Prostate gland (tissue), 2 donors: ENCODE measurements at regions not wholly inside any gene's neighbourhood (a gene's known extent, or its start where the extent isn't known, plus 50 kb on each side); places are given as distances from the start of the nearest gene placed in this dataset.

Experiments
- DNase-seq: peaks from one replicate; pipeline ENCODE4 v3.0.0-alpha.2; 2019; ENCODE audit warnings: low spot score
- H3K27ac ChIP-seq, 2 donors: fragments of 200-600 bp; sonication (generic); 2 replicates each; pipeline ENCODE4 v1.5.1; 2017 to 2019
- H3K27me3 ChIP-seq: fragments of 200-600 bp; sonication (generic); replicated peaks from 2 replicates; pipeline ENCODE4 v1.5.1; 2019; ENCODE audit not compliant: insufficient read depth
- H3K36me3 ChIP-seq, 2 donors: fragments of 200-600 bp; sonication (generic); 1 replicate in 1 of 2; 2 replicates in 1 of 2; pipeline versions ENCODE4 v1.5.1 to v1.8.1; 2017 to 2019
- H3K4me1 ChIP-seq: fragments of 200-600 bp; sonication (generic); replicated peaks from 2 replicates; pipeline ENCODE4 v1.5.1; 2019
- H3K4me3 ChIP-seq, 2 donors: fragments of 200-600 bp; sonication (generic); 2 replicates each; pipeline ENCODE4 v1.5.1; 2017 to 2019
- H3K9me3 ChIP-seq: fragments of 200-600 bp; sonication (generic); 2 replicates; pipeline ENCODE4 v1.5.1; 2017
- POLR2A ChIP-seq: fragments of 450-650 bp; IDR thresholded peaks from one replicate; pipeline ENCODE4 v1.6.1; 2016; ENCODE audit warnings: antibody characterized with exemption, mild to moderate bottlenecking
- POLR2AphosphoS5 ChIP-seq: sonication (generic); formaldehyde crosslinking; IDR thresholded peaks from one replicate; pipeline ENCODE4 v1.6.1; 2017; ENCODE audit warnings: antibody characterized with exemption
- WGBS: methylation state at CpG from one replicate; pipeline ENCODE4 v1.1.5; 2018; 5-methylcytosine and 5-hydroxymethylcytosine counted together
- intact Hi-C: fragments of 100-400 bp; cut with DNase I; formaldehyde crosslinking; loops from one replicate; pipeline ENCODE4 v1.14.2; 2022
- TF ChIP-seq, protein P1 (sequence below), 4 experiments: fragments of 200-600 bp in 2 of 4; fragments of 450-650 bp in 2 of 4; sonication (generic) in 2 of 4; IDR thresholded peaks; 1 replicate in 3 of 4; 2 replicates in 1 of 4; pipeline ENCODE4 v1.5.1; 2016 to 2019; ENCODE audit warnings: antibody characterized with exemption in 4 of 4, mild to moderate bottlenecking in 2 of 4, moderate library complexity in 2 of 4

GRCh38 chr5:124891179-124891578 is 144.7 kb upstream of the ZNF608 start:
- intact Hi-C loops: no loop called here
- no peak overlapping the region for H3K4me3 ChIP-seq
- H3K4me1 ChIP-seq: no peaks in the 10 kb centered on the region
- H3K27me3 ChIP-seq: no peaks in the 10 kb centered on the region
- H3K27ac ChIP-seq: no peak overlapping the region
- H3K36me3 ChIP-seq: no peaks in the 10 kb centered on the region
- TF ChIP-seq POLR2A (no peak), POLR2AphosphoS5 (no peak)
- TF ChIP-seq, protein P1, sequence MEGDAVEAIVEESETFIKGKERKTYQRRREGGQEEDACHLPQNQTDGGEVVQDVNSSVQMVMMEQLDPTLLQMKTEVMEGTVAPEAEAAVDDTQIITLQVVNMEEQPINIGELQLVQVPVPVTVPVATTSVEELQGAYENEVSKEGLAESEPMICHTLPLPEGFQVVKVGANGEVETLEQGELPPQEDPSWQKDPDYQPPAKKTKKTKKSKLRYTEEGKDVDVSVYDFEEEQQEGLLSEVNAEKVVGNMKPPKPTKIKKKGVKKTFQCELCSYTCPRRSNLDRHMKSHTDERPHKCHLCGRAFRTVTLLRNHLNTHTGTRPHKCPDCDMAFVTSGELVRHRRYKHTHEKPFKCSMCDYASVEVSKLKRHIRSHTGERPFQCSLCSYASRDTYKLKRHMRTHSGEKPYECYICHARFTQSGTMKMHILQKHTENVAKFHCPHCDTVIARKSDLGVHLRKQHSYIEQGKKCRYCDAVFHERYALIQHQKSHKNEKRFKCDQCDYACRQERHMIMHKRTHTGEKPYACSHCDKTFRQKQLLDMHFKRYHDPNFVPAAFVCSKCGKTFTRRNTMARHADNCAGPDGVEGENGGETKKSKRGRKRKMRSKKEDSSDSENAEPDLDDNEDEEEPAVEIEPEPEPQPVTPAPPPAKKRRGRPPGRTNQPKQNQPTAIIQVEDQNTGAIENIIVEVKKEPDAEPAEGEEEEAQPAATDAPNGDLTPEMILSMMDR (IDR thresholded peaks at IDR 0.05): no peak
- WGBS: 92% methylated on average over 4 of the region's 4 CpGs
- no peaks in the 10 kb centered on the region for H3K9me3 ChIP-seq
- no peak for DNase-seq

GRCh38 chr5:124892185-124892848 is 145.9 kb upstream of the ZNF608 start:
- Histone ChIP-seq H3K4me1 (no peaks in the 10 kb centered on the region), H3K36me3 (no peaks in the 10 kb centered on the region), H3K27me3 (no peaks in the 10 kb centered on the region), H3K4me3 (no peak overlapping the region), H3K27ac (no peak overlapping the region), H3K9me3 (no peaks in the 10 kb centered on the region)
- 98% methylated on average over 44 of the region's 48 CpGs for WGBS
- no peak for DNase-seq
- intact Hi-C loops: no loop called here
- TF ChIP-seq, protein P1 (IDR thresholded peaks at IDR 0.05): no peak
- TF ChIP-seq POLR2AphosphoS5 (no peak), POLR2A (no peak)

DNA sequence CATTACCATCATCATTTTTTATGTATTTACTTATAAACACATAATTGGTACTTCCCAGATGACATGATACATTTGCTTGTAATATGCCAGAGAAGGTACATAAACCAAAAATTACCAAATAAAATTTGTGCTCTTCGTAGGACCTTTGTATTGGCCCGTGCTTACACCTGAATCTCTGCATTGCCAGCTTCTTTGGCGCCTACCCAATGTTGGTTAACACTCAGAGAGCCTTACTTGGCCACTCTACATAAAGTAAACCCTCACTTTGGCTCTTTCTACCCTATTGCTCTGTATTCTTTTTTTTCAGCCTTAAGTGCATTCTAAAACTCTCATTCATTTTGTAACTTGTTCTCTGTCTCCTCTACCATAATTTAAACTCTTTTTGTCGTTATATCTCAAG is 148.1 kb upstream of the ZNF608 start:
- Histone ChIP-seq H3K27ac (no peak overlapping the region), H3K36me3 (no peaks in the 10 kb centered on the region), H3K27me3 (no peaks in the 10 kb centered on the region), H3K4me3 (no peak overlapping the region), H3K4me1 (no peaks in the 10 kb centered on the region), H3K9me3 (no peaks in the 10 kb centered on the region)
- no peak for DNase-seq
- WGBS: 75% methylated on average over 4 of the region's 4 CpGs
- intact Hi-C loops: no loop called here
- TF ChIP-seq POLR2AphosphoS5 (no peak), POLR2A (no peak)
- TF ChIP-seq, protein P1 (IDR thresholded peaks at IDR 0.05): no peak

DNA sequence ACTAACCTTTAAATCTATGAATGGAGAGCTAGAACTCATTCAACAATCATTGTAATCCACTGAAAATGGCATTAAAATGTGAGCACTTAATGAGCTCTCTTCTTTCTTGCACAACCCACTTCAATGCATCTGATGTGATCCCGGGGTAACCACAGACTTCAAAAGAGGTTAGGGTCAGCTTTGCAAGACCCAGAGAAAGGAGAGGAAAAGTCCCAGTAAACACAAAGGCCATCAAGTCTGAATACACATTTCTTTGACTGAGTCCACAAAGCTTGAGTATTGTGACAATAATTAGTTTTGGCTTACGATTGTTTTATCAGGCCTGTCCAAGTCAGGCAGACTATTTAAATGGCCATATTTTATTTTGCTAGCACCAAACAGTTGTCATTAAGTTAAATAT is 148.8 kb upstream of the ZNF608 start:
- no peak overlapping the region for H3K27ac ChIP-seq
- no peak overlapping the region for H3K4me3 ChIP-seq
- TF ChIP-seq POLR2A (no peak), POLR2AphosphoS5 (no peak)
- TF ChIP-seq, protein P1 (IDR thresholded peaks at IDR 0.05): no peak
- no peaks in the 10 kb centered on the region for H3K27me3 ChIP-seq
- H3K36me3 ChIP-seq: no peaks in the 10 kb centered on the region
- DNase-seq: no peak
- no peaks in the 10 kb centered on the region for H3K9me3 ChIP-seq
- no peaks in the 10 kb centered on the region for H3K4me1 ChIP-seq
- WGBS: 52% methylated on average over 2 of the region's 2 CpGs
- intact Hi-C loops: no loop called here

DNA sequence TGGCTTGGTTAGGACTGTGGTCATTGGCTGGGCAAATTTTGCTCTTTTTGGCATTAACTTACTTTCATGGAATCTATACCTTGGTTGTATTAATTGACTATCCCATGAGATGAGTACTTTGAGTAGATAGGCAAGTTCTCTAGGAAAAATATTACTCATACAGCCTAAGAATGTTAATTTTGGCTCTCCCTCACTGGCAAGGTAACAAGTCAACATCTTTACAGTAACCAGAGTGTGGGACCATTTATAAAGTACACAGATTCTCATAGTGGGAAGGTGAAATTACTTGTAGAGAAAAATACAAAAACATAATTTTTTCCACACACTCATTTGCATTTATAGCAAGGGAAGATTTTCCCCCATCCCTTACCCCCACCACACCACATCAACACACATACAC is 154.6 kb upstream of the ZNF608 start:
- no peak overlapping the region for H3K27ac ChIP-seq
- no peak overlapping the region for H3K4me3 ChIP-seq
- H3K9me3 ChIP-seq: no peaks in the 10 kb centered on the region
- TF ChIP-seq POLR2A (no peak), POLR2AphosphoS5 (no peak)
- TF ChIP-seq, protein P1 (IDR thresholded peaks at IDR 0.05): no peak
- H3K36me3 ChIP-seq: no peaks in the 10 kb centered on the region
- H3K27me3 ChIP-seq: no peaks in the 10 kb centered on the region
- intact Hi-C loops: loop anchor here (10.0 kb wide), 2 partner anchors 76 to 584 kb away; no protein-coding TSS in a partner anchor
- no peak for DNase-seq
- no peaks in the 10 kb centered on the region for H3K4me1 ChIP-seq
